GM23338 (cell line): ENCODE measurements at regions not wholly inside any gene's neighbourhood (a gene's known extent, or its start where the extent isn't known, plus 50 kb on each side); places are given as distances from the start of the nearest gene placed in this dataset.

Experiments used
- ATAC-seq: fragments of 200-7000 bp; cut with Tn5 transposase; 3 replicates; pipeline ENCODE4 v1.9.1; 2020
- DNase-seq: peaks from one replicate; pipeline ENCODE4 v3.0.0-alpha.2; 2015; ENCODE audit warnings: low spot score
- H2AFZ ChIP-seq: fragments of 200-600 bp; sonication (generic); 2 replicates; pipeline ENCODE4 v1.8.0; 2016; ENCODE audit warnings: antibody characterized with exemption, mild to moderate bottlenecking, moderate library complexity
- H3F3A ChIP-seq: fragments of 200-600 bp; sonication (generic); replicated peaks from 2 replicates; pipeline ENCODE4 v1.8.0; 2017; ENCODE audit warnings: antibody characterized with exemption, mixed run types, low read depth
- H3K27ac ChIP-seq: fragments of 200-600 bp; sonication (generic); 2 replicates; pipeline ENCODE4 v1.6.1; 2016; ENCODE audit warnings: low read depth
- H3K27me3 ChIP-seq: fragments of 200-600 bp; sonication (generic); 2 replicates; pipeline ENCODE4 v1.8.0; 2016; ENCODE audit warnings: mild to moderate bottlenecking, mixed run types, moderate library complexity; ENCODE audit not compliant: insufficient read depth
- H3K36me3 ChIP-seq: fragments of 200-600 bp; sonication (generic); 2 replicates; pipeline ENCODE4 v1.8.0; 2016; ENCODE audit warnings: mild to moderate bottlenecking; ENCODE audit not compliant: insufficient read depth
- H3K4me1 ChIP-seq: fragments of 200-600 bp; sonication (generic); 2 replicates; pipeline ENCODE4 v1.8.0; 2016; ENCODE audit warnings: mild to moderate bottlenecking, moderate library complexity; ENCODE audit not compliant: insufficient read depth
- H3K4me2 ChIP-seq: fragments of 200-600 bp; sonication (generic); 2 replicates; pipeline ENCODE4 v1.7.1; 2017; ENCODE audit warnings: mixed run types
- H3K4me3 ChIP-seq: fragments of 200-600 bp; sonication (generic); 2 replicates; pipeline ENCODE4 v1.6.1; 2016; ENCODE audit warnings: mixed run types
- H3K79me2 ChIP-seq: fragments of 200-600 bp; sonication (generic); replicated peaks from 2 replicates; pipeline ENCODE4 v1.8.0; 2017; ENCODE audit warnings: mild to moderate bottlenecking; ENCODE audit not compliant: insufficient read depth
- H3K9me2 ChIP-seq: fragments of 200-600 bp; sonication (generic); 2 replicates; pipeline ENCODE4 v1.8.0; 2017; ENCODE audit not compliant: insufficient read depth
- H4K20me1 ChIP-seq: fragments of 200-600 bp; sonication (generic); replicated peaks from 2 replicates; pipeline ENCODE4 v1.8.0; 2017; ENCODE audit warnings: mild to moderate bottlenecking; ENCODE audit not compliant: insufficient read depth
- H3K27ac Mint-ChIP-seq: 2 replicates; pipeline ENCODE4 v1.8.0; 2020; ENCODE audit warnings: inconsistent platforms, mild to moderate bottlenecking, moderate library complexity, mixed read lengths
- H3K27me3 Mint-ChIP-seq: 3 replicates; pipeline ENCODE4 v1.8.0; 2022; ENCODE audit warnings: low read depth, mild to moderate bottlenecking, moderate library complexity, mixed read lengths, inconsistent platforms; ENCODE audit not compliant: insufficient read depth, poor library complexity
- H3K36me3 Mint-ChIP-seq: 3 replicates; pipeline ENCODE4 v1.8.0; 2021; ENCODE audit warnings: low read depth, mild to moderate bottlenecking, inconsistent platforms, moderate library complexity, mixed read lengths
- H3K4me1 Mint-ChIP-seq: 3 replicates; pipeline ENCODE4 v1.8.0; 2020; ENCODE audit warnings: mild to moderate bottlenecking, inconsistent platforms, mixed read lengths
- H3K4me3 Mint-ChIP-seq: 3 replicates; pipeline ENCODE4 v1.8.0; 2021; ENCODE audit warnings: moderate library complexity, mild to moderate bottlenecking, inconsistent platforms, mixed read lengths
- H3K9me3 Mint-ChIP-seq: 3 replicates; pipeline ENCODE4 v1.8.0; 2020; ENCODE audit warnings: moderate library complexity, mild to moderate bottlenecking, inconsistent platforms, mixed read lengths
- EZH2phosphoT487 ChIP-seq: fragments of 200-600 bp; sonication (generic); IDR thresholded peaks from one replicate; pipeline ENCODE4 v1.8.1; 2018; ENCODE audit warnings: antibody characterized with exemption; ENCODE audit not compliant: unreplicated experiment
- JUNB ChIP-seq: IDR thresholded peaks from one replicate; pipeline ENCODE4 v1.6.1; 2016; ENCODE audit warnings: antibody characterized with exemption; ENCODE audit not compliant: unreplicated experiment
- NANOG ChIP-seq: IDR thresholded peaks from 2 replicates; pipeline ENCODE4 v1.6.1; 2016; ENCODE audit warnings: antibody characterized with exemption, borderline replicate concordance
- ZNF114 ChIP-seq: fragments of 250-450 bp; sonication (Bioruptor Pico); IDR thresholded peaks from 2 replicates; pipeline ENCODE4 v1.5.0; 2020; ENCODE audit warnings: mild to moderate bottlenecking, moderate library complexity
- TF ChIP-seq, protein P1 (sequence below): fragments of 250-450 bp; sonication (Bioruptor Pico); IDR thresholded peaks from 2 replicates; pipeline ENCODE4 v1.5.0; 2020; ENCODE audit warnings: mild to moderate bottlenecking, moderate library complexity
- TF ChIP-seq, protein P2 (sequence below): IDR thresholded peaks from 2 replicates; pipeline ENCODE4 v1.6.1; 2016; ENCODE audit warnings: antibody characterized with exemption
- TF ChIP-seq, protein P3 (sequence below): IDR thresholded peaks from one replicate; pipeline ENCODE4 v1.6.1; 2018; ENCODE audit warnings: antibody characterized with exemption; ENCODE audit not compliant: unreplicated experiment

DNA sequence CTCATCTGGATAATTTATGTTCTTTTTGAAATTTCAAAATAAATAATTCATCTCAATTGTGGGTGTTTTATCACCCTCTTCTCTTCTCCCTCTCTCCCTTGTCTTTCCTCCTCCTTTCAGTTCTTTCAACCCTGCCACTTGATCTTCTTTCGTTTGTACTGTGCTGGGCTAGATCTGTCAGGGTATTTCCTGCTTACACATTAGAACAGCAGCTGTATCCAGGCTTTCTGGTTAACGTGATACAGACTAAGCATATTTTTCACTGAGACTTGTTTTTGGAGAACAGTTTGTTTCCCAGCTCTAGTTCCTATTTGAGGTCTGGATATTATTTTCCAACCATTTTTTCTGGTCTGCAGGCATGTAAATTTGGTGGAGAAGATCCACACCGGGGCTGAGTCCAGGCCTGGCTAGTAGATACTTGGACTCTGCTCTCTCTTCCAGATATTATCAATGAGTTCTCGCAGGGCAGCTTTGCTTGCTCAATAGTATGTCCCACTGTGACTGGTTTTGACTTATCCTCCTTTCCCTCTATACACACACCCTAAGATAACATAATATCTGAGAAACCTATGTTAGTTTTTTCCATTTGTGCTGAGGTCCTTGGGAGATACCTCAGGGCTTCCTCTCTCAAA lies 1310.7 kb upstream of the TENM3 start:
- H3K27ac ChIP-seq: no peak overlapping the region
- H4K20me1 ChIP-seq: no peaks in the 10 kb centered on the region
- TF ChIP-seq, protein P1, sequence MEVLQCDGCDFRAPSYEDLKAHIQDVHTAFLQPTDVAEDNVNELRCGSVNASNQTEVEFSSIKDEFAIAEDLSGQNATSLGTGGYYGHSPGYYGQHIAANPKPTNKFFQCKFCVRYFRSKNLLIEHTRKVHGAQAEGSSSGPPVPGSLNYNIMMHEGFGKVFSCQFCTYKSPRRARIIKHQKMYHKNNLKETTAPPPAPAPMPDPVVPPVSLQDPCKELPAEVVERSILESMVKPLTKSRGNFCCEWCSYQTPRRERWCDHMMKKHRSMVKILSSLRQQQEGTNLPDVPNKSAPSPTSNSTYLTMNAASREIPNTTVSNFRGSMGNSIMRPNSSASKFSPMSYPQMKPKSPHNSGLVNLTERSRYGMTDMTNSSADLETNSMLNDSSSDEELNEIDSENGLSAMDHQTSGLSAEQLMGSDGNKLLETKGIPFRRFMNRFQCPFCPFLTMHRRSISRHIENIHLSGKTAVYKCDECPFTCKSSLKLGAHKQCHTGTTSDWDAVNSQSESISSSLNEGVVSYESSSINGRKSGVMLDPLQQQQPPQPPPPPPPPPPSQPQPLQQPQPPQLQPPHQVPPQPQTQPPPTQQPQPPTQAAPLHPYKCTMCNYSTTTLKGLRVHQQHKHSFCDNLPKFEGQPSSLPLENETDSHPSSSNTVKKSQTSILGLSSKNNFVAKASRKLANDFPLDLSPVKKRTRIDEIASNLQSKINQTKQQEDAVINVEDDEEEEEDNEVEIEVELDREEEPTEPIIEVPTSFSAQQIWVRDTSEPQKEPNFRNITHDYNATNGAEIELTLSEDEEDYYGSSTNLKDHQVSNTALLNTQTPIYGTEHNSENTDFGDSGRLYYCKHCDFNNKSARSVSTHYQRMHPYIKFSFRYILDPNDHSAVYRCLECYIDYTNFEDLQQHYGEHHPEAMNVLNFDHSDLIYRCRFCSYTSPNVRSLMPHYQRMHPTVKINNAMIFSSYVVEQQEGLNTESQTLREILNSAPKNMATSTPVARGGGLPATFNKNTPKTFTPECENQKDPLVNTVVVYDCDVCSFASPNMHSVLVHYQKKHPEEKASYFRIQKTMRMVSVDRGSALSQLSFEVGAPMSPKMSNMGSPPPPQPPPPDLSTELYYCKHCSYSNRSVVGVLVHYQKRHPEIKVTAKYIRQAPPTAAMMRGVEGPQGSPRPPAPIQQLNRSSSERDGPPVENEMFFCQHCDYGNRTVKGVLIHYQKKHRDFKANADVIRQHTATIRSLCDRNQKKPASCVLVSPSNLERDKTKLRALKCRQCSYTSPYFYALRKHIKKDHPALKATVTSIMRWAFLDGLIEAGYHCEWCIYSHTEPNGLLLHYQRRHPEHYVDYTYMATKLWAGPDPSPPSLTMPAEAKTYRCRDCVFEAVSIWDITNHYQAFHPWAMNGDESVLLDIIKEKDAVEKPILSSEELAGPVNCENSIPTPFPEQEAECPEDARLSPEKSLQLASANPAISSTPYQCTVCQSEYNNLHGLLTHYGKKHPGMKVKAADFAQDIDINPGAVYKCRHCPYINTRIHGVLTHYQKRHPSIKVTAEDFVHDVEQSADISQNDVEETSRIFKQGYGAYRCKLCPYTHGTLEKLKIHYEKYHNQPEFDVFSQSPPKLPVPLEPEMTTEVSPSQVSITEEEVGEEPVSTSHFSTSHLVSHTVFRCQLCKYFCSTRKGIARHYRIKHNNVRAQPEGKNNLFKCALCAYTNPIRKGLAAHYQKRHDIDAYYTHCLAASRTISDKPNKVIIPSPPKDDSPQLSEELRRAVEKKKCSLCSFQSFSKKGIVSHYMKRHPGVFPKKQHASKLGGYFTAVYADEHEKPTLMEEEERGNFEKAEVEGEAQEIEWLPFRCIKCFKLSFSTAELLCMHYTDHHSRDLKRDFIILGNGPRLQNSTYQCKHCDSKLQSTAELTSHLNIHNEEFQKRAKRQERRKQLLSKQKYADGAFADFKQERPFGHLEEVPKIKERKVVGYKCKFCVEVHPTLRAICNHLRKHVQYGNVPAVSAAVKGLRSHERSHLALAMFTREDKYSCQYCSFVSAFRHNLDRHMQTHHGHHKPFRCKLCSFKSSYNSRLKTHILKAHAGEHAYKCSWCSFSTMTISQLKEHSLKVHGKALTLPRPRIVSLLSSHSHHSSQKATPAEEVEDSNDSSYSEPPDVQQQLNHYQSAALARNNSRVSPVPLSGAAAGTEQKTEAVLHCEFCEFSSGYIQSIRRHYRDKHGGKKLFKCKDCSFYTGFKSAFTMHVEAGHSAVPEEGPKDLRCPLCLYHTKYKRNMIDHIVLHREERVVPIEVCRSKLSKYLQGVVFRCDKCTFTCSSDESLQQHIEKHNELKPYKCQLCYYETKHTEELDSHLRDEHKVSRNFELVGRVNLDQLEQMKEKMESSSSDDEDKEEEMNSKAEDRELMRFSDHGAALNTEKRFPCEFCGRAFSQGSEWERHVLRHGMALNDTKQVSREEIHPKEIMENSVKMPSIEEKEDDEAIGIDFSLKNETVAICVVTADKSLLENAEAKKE: no peak
- no peak for TF ChIP-seq ZNF114
- TF ChIP-seq, protein P2, sequence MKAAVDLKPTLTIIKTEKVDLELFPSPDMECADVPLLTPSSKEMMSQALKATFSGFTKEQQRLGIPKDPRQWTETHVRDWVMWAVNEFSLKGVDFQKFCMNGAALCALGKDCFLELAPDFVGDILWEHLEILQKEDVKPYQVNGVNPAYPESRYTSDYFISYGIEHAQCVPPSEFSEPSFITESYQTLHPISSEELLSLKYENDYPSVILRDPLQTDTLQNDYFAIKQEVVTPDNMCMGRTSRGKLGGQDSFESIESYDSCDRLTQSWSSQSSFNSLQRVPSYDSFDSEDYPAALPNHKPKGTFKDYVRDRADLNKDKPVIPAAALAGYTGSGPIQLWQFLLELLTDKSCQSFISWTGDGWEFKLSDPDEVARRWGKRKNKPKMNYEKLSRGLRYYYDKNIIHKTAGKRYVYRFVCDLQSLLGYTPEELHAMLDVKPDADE: no peak
- TF ChIP-seq, protein P3, sequence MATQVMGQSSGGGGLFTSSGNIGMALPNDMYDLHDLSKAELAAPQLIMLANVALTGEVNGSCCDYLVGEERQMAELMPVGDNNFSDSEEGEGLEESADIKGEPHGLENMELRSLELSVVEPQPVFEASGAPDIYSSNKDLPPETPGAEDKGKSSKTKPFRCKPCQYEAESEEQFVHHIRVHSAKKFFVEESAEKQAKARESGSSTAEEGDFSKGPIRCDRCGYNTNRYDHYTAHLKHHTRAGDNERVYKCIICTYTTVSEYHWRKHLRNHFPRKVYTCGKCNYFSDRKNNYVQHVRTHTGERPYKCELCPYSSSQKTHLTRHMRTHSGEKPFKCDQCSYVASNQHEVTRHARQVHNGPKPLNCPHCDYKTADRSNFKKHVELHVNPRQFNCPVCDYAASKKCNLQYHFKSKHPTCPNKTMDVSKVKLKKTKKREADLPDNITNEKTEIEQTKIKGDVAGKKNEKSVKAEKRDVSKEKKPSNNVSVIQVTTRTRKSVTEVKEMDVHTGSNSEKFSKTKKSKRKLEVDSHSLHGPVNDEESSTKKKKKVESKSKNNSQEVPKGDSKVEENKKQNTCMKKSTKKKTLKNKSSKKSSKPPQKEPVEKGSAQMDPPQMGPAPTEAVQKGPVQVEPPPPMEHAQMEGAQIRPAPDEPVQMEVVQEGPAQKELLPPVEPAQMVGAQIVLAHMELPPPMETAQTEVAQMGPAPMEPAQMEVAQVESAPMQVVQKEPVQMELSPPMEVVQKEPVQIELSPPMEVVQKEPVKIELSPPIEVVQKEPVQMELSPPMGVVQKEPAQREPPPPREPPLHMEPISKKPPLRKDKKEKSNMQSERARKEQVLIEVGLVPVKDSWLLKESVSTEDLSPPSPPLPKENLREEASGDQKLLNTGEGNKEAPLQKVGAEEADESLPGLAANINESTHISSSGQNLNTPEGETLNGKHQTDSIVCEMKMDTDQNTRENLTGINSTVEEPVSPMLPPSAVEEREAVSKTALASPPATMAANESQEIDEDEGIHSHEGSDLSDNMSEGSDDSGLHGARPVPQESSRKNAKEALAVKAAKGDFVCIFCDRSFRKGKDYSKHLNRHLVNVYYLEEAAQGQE: no peak
- TF ChIP-seq EZH2phosphoT487: no peak
- TF ChIP-seq JUNB: no peak
- no peak for TF ChIP-seq NANOG
- peaks cover 5% of the 10 kb centered on the region; the same call in 1 of the 2 replicates for H3K4me1 ChIP-seq
- peaks cover 1% of the 10 kb centered on the region for H3K27me3 Mint-ChIP-seq
- H3K27ac Mint-ChIP-seq: no peak overlapping the region
- H3K4me3 ChIP-seq: no peak overlapping the region
- no peaks in the 10 kb centered on the region for H3F3A ChIP-seq
- no peaks in the 10 kb centered on the region for H3K9me3 Mint-ChIP-seq
- H3K4me1 Mint-ChIP-seq: peaks cover 8% of the 10 kb centered on the region
- no peaks in the 10 kb centered on the region for H3K36me3 ChIP-seq
- ATAC-seq (no peak), DNase-seq (no peak)
- H3K4me2 ChIP-seq: no peak overlapping the region
- H3K36me3 Mint-ChIP-seq: no peaks in the 10 kb centered on the region; the same call in 2 of the 3 replicates
- no peaks in the 10 kb centered on the region for H3K27me3 ChIP-seq
- 0 out of 2 replicates have a peak, but pooled peaks cover 3% of the 10 kb centered on the region for H3K9me2 ChIP-seq
- H2AFZ ChIP-seq: no peak overlapping the region; the same call in 1 of the 2 replicates
- no peaks in the 10 kb centered on the region for H3K79me2 ChIP-seq
- H3K4me3 Mint-ChIP-seq: no peak overlapping the region
